HG02678 (cell line): ENCODE measurements at regions not wholly inside any gene's neighbourhood (a gene's known extent, or its start where the extent isn't known, plus 50 kb on each side); places are given as distances from the start of the nearest gene placed in this dataset.

ENCODE experiments used
- ATAC-seq: cut with Tn5 transposase; IDR thresholded peaks from one replicate; pipeline ENCODE4 v1.9.1; 2021; ENCODE audit warnings: mild to moderate bottlenecking, moderate library complexity; ENCODE audit not compliant: unreplicated experiment

- ATAC-seq: no peak
These were observed 609.2 kb downstream of the INSC start for GRCh38 chr11:15723966-15724365.

DNA sequence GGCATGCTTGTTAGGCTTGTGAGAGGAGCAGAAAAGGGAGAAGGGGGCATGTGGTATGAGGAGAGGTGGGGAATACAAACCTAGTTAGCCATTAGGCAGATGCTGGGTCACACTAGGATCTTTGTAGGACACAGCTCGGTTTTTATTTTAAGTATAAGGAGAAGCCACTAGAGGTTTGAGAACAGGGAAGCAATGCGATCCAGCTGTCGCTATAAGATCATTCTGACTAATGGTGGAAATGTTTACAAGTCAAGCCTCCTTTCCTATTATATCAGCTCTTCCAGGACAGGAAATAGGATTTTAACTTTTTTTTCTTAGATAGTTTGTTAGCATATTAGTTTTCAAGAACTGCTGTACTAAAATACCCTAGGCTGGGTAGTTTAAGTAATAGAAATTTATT lies 609.9 kb downstream of the INSC start:
- ATAC-seq: no peak

- ATAC-seq: no peak
These were observed 610.5 kb downstream of the INSC start for GRCh38 chr11:15725246-15725645.

DNA sequence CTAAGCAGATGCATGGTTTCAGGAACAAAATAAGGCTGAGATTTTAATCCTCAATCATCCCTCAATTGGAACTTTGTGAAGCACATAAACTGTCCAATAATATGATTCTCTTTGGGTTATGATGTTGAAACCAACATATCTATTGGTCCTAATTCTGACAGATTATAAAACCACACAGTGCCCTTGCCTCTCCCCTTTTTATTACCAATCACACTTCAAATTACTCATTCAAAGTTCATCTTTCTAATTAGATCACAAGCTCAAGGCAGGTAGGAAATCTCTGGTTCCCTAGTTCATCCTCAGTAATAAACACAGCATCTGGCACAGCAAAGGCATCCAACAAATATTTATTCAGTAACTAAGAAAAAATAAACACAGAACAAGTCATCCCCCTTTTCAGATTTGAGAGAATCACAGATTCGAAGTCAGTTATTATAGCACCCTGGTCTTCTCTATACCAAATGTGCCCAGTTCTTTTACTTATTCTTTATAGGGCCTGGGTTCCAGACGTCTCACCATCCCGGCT lies 611.6 kb downstream of the INSC start:
- ATAC-seq: no peak

- no peak for ATAC-seq
These were observed 612.3 kb downstream of the INSC start for GRCh38 chr11:15726893-15727519.

GRCh38 chr11:15727520-15727914 lies 612.8 kb downstream of the INSC start:
- ATAC-seq: no peak

DNA sequence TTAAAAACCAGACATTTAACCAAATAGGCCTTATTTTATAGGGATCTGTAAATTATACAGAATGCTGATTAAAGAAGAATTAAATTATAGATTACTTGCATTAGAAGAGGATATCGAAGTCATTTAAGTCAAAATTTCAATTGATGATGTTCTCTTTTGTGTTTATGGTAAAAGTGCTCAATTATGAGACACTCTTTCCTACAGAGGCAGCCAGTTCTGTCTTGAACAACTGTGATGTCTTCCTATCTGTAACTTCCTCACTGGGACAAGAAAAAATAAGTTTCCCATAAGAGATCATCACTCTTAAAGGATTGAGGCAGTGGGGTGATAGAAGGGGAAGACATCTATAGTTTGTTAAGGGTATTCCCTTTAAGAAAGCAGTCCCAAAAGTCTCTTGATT lies 613.5 kb downstream of the INSC start:
- ATAC-seq: no peak

DNA sequence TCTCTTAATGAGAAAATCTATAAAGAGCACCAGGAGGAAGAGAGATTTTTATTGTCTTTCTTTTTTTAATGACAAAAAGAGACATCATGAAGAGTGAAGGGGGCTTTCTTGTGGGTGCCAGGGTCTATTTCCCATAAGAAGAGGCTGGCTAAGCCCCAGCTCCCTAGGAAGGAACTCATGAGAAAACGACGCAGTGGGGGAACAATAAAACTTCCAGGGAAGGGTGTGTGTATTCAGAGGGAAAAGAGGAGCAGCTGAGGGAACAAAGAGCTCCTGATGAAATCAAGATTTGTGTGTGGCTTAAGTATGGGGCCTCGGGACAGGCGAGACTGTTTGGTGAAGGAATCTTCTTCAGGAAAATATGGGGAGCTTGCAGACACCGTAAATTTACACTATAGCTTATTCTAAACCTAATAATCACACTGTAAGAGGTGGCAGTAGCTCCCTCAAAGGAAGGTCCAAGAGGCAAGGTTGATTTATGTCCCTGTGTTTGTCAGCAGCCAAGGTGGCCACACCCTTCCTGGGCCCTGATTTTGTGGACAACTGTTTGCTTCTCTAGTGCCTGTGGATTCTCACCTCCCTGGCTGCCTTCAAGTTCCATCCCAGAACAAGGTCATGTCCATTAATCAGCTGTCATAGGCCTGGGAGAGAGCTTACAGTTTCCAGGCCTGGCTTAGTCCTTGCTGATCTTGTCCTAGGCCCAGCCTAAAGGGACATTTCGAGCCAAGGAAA lies 615.7 kb downstream of the INSC start:
- no peak for ATAC-seq

DNA sequence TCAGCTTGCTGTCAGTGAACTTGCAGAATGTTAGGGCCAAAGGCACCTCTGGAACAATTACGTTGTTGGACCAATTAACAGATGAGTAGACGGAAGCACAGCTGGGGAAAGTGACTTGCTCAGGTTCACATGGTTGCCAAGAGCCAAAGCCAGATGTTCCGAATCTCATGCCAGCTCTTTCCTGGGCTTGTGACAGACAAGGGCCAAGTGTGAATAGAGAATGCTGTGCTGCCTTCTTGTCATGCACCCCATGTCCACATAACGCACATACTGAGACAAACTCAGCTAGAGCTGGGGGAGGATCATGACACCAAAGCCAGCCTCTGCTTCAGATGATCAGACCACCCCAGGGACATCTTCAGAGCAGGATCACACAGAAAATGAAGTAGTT lies 616.3 kb downstream of the INSC start:
- ATAC-seq: no peak

DNA sequence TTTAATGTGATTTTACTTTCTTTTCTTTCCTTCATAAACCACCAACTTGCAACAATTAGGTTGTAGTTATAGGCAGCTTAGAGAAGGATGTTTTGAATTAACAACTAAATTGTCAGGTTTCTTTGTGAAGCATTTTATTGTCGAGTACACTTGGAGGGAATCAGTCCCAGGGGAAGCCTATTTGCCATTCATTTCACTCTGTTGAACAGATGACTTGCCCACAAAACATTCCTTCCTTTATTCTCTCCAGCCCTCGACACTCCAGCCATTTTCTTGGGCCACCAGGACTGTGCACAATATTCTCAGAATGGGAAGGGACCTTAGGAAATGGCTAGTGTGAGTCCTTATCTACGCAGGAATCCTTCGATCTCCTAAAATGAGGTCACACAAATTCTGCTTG lies 620.6 kb downstream of the SOX6 start:
- ATAC-seq: no peak

- ATAC-seq: no peak
These were observed 619.0 kb downstream of the SOX6 start for GRCh38 chr11:15737320-15737719.

DNA sequence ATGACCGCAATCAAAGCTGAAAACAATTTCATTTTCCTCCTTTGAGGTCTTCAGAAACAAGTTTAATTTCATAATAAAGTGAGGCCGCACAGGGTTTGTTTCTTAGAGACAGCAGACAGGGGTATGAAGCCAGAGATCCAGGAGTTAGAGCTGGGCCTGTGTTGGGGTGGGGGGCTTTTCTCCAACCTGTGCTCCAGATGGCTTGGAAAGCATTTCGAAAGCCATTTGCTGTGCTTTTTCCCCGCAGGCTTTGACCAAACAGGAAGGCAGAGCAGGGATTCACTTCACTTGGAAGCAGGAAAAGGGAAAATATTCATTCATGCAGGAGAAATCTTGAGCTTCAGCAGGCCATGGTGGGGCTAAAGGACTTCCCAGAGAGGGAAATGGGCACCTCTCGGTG lies 617.4 kb downstream of the SOX6 start:
- ATAC-seq: no peak

- no peak for ATAC-seq
These were observed 613.5 kb downstream of the SOX6 start for GRCh38 chr11:15742626-15743519.

GRCh38 chr11:15744693-15745092 lies 611.7 kb downstream of the SOX6 start:
- ATAC-seq: no peak

DNA sequence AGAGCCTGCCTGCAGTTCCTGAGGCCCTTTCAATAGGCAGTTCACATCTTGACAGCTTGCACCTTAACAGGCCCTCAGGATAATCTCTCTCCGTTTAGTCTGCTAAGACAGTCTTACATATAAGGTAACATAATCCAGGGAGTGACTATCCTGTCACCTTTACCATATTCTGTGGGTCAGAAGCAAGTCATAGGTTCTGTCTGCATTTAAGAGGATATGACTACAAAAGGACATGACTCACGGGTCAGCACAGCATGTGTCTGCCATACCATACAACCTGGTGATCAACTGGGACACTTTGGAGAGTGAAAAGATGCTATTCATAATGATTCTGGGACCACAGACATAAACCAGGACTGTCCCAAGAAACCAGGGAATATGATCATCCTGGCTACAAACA lies 611.1 kb downstream of the SOX6 start:
- no peak for ATAC-seq

GRCh38 chr11:15747671-15748070 lies 608.7 kb downstream of the SOX6 start:
- ATAC-seq: no peak

GRCh38 chr11:15748132-15748531 lies 608.2 kb downstream of the SOX6 start:
- no peak for ATAC-seq

- ATAC-seq: no peak
These were observed 607.6 kb downstream of the SOX6 start for GRCh38 chr11:15748741-15749140.

GRCh38 chr11:15750535-15751308 lies 605.6 kb downstream of the SOX6 start:
- no peak for ATAC-seq

DNA sequence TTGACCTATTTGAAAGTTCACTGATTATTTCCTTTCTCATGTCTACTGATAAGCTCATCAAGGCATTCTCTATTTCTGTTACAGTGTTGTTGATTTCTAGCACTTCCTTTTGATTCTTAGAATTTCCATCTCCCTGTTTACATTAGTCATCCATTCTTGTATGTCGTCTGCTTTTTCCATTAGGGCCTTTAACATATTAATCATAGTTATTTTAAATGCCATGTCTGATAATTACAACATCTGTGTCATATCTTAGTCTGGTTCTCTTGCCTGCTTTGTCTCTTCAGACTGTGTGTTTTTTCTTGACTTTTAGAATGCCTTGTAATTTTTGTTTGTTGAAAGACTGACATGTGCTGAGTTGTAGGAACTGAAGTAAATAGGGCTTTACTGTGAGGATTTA lies 602.1 kb downstream of the SOX6 start:
- ATAC-seq: no peak
